ENCODE measurements at regions not wholly inside any gene's neighbourhood (a gene's known extent, or its start where the extent isn't known, plus 50 kb on each side); places are given as distances from the start of the nearest gene placed in this dataset.

DNA sequence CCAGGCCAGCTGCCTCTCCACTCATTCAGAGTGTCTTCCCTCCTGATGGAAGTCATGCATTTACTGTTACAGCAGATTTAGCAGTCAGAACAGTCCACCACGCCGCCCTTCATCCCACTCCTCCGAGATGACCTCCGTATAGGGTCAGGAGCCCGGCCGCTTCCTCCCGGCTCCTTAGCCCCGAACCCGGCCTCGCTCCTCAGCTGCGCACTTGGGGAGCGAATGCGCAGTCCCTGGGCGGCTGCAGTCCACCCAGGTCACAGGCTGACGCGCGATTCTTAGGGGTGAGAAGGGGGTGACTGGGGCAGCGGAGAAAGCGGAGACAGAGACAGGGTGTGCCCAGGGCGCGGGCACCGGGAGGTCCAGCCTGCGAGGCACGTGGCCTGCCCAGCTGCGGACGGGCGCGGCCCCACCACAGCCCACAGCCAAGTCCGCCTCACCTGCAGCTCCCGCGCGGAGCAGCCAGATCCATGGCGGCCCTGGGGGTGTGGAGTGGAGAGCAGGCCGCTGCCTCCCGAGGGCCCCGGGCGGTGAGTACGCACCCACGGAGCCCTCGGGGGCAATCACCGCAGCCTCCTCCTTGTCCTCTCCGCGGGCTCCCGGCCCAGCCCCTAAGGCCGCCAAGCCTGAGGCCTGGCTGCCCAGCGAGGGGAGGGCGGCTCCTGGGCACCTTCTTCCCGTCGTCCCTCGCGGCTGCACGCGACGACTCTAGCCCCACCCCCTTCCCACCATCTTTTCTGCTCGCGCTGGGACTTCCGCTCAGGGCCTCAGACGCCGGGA lies 286.6 kb downstream of the BRD1 start:
- no peak for DNase-seq

DNA sequence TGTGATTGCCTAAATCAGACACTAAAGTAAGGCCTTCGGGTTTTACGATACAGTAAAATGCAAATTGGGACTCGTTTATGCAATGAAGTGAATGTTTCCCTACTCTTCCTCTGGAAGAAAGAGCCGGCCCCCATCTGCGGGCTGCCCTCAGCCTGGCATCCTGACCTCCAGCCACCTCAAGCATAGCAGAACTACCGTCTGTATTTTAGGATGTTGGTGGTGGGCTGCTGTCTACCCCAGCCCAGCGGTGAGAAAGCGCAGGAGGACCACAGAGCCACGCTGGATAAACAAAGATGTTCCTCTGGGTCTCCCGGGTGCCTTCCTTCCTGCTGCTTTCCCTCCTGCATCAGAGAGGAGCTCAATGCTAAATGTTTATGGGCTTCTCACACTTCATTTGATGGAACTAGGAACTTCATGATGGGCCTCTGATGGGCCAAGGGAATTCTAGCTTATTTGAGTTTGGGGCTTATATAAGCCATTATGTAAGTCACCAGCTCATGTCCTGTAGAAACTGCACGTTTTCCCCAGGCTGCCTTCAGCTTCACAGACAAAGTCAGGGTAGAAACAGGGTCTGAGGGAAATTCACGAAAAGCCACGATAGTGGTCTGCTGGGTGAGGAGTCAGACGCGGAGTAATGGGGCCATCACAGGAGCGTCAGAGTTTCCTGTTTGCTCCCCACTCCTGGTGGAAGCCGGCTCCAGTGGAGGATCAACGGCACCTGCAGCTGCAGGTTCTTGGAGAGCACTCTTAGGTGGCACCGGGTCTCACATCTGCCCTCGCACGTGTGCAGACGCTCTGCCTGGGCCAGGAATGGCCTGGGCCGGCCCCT lies 287.4 kb downstream of the BRD1 start:
- DNase-seq, result no peak

DNA sequence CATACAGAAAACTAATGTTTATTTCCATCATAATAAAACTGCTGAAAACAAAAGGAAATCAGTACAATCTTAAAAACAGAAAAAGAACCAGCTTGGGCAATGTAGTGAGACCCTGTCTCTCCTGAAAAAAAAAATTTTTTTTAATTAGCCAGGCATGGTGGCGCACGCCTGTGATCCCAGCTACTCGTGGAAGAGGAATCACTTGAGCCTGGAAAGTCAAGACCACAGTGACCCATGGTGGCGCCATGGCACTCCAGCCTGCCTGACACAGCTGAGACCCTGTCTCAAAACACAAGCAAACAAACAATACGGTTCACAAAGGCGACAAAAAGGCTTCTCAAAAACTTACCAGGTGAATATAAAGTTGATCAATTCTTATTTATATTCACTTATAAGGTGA lies 289.7 kb downstream of the BRD1 start:
- DNase-seq, result no peak

DNA sequence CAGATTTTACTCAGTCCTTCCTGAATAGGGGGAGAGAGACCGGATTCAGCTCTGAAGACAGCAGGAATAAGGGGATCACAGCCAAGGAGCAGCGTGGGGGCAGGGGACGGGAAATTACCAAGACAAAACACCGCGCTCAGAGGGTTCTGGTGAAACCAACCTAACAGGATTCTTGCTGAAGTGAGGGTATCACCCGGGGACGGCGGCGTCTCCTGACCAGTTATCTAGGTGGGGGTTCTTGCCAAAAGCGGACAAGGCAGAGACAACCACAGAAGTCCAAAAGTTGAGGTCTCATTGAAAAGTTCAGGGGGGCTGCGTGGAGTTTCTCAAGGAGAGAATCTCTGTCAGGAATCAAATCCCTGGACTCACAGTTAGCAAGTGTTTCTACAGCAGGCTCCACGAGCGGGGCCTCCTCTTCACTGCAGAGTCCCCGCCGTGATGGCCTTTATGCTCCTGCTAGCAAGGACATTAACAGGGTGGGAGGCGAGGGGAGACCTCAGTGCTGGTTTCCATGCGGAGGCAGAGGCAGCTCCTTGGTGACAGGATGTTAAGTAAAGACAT lies 291.0 kb downstream of the BRD1 start:
- no peak for DNase-seq

DNA sequence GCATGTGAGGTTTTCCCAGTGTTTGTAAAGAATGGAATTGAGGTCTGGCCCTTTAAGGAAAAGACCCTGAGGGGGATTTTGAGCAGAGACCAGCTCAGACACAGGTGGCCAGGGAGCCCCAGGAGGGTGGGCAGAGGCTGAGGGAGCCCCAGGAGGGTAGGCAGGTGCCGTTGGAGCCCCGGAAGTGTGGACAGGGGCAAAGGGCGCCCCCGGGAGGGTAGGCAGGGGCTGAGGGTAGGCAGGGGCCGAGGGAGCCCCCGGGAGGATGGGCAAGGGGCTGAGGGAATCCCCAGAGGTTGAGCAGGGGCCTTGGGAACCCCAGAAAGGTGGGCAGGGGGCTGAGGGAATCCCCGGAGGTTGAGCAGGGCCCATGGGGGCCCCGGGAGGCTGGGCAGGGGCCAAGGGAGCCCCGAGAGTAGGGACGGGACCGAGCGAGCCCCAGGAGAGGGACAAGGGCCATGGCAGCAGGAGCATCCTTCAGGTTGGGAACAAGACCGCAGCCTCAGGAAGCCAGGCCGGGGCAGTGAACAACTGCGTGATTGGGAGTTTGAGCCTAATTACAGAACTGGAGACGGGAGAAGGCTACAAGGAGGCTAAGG lies 292.0 kb downstream of the BRD1 start:
- DNase-seq, result no peak

DNA sequence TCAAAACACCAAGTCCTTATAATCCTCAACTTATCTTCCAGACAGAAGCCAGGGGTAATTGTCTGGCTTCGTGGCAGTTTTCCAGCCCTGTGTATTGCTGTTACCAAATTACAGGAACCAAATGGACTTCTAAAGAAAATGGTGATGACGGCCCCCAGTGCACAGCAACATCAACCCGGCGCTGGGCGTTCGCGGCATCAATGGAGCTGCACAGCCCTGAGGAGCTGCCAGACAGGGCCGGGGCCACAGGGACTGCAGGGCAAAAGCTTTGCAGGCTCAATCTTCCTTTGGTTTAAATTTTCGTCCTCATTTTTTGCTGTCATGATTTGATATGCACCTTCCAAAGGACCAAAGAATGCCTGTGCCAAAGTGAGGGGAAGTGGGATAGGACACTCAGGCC lies 292.5 kb downstream of the BRD1 start:
- no peak for DNase-seq

DNA sequence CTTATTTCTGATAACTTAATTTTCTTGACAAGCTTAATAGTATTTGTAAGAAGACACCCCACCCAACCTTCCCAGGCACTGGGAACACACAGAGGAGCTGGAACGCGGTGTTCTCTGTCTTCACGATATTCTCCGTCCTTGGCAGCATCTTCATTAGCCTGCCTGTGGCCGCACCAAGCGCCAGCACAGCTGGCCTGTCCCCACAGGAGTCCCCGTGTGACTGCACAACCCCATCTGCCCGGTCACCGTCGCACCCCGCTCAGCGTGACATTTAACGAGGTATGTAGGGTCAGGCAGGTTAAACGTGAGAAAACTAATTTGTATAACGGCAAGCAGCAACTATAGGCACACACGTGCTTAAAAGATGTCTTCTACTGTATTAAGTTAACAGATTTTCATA lies 293.3 kb downstream of the BRD1 start:
- no peak for DNase-seq

DNA sequence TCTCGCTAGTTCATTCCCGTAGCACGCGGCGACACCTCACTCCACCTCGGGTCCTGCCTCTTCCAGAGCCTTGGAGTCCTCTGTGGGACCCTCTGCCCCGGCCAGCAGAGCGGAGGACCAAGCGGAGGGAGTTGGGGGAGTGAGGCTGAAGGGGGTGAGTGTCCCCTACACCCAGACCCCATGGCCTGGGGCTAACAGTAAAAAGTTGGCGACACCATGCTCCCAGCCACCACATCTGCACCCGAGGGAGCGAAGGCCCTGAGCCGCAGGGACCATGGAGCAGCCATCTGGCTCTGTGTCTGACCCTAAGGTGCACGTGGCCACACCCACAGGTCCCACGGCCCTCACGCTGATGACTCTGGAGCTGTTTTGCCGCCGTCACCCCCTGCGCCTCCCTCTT lies 293.8 kb downstream of the BRD1 start:
- DNase-seq, result no peak

DNA sequence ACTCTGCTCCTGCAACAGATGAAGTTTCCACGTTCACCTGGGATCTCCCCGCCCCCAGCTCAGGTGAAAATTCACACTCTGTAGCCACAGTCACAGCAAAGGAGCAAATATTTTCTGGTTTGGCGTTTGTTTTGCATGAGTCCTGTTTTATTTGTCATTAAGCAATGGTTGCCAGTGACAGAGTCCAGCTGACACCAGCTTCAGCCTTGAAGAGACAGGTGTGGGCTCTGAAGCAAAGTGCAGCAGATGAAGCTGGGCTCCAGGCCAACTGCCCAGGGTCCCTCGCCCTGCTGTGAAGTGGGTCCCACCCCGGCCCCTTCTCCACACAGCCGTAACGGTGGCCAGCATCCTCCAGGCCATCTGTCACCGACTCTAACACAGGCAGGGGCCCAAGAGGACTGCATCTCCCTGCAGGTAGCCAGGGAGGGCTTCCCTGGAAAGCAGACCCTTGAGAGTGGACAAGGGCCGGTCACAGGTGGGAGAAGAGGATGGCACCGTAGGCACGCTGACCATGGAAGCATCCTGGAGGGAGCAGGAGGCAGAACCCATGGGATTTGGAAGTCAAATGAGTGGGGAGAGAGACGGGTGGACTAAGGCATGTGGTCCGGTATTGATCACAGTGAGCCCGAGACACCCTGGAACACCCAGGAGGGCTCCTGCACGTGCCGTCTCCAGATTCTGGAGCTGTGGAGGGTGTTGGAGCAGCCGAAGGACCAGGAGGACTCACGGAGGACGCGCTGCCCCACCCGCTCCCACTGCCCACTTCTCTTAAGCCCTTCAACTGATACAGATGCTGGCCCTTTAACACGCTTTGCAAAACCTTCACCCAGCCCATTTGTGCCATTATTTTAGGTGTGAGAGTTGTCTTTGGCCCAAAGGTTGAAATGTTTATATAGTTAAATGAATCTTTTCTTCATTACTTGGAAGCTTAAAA lies 294.5 kb downstream of the BRD1 start:
- no peak for DNase-seq

DNA sequence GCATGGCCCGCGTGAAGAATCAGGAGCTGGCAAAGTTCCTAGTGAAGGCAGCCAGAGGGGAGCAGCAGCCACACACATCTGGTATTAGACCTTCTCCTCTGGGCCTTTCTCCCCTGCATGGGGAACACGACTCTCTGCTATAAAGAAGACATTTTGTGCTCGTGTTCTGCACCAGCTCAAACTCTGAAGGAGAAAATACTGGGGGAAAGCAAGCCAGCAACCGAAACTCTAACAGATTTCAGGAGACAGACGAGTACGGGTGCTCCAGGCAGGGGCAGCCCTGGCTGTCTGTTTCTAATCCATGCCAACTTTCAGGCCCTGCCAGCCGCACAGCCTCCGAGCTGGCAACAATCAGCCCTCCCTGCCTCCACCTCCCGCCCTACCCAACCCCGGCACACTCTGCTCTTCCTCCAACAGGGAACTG lies 296.3 kb downstream of the BRD1 start:
- no peak for DNase-seq

DNA sequence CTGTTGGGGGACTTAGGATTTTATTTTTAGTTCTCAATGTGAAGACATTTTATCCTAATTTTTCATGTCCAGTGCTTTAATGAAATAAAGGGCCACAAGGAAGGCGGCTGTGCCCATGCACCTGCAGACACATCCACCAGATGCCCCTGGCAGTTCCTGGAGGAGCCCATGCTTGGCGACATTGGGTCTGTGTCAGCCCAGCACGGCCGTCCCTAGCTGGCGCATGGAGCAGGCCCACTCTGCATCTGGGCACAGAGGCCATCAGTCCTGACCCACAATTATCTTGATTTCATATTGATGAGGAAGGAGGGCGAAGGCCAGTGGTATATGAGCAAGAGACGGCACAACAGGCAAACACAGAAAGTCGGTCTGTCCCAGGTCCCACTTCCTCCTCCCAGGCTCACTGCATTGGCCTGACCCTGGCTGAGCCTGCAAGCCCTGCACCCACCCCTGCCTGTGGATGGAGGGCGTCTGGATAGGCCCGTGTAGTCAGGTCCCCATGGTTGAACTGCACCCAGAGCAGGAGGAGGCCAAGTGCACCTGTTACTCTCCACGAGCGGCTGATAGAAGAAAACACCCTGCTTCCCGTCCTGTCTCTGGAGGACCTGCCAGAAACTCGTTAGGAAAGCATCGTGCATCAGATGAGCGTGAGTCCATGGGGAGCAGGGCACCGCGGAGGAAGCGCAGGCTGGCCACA lies 296.9 kb downstream of the BRD1 start:
- no peak for DNase-seq

DNA sequence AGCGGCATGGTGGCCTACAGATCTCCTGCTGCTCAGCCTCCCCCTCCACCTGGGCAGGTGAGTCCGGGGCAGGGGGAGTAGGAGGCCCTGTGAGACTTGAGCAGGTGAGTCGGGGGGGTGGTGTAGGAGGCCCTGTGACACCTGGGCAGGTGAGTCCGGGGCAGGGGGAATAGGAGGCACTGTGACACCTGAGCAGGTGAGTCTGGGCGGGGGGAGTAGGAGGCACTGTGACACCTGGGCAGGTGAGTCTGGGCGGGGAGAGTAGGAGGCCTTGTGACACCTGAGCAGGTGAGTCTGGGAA lies 299.3 kb downstream of the BRD1 start:
- no peak for DNase-seq

DNA sequence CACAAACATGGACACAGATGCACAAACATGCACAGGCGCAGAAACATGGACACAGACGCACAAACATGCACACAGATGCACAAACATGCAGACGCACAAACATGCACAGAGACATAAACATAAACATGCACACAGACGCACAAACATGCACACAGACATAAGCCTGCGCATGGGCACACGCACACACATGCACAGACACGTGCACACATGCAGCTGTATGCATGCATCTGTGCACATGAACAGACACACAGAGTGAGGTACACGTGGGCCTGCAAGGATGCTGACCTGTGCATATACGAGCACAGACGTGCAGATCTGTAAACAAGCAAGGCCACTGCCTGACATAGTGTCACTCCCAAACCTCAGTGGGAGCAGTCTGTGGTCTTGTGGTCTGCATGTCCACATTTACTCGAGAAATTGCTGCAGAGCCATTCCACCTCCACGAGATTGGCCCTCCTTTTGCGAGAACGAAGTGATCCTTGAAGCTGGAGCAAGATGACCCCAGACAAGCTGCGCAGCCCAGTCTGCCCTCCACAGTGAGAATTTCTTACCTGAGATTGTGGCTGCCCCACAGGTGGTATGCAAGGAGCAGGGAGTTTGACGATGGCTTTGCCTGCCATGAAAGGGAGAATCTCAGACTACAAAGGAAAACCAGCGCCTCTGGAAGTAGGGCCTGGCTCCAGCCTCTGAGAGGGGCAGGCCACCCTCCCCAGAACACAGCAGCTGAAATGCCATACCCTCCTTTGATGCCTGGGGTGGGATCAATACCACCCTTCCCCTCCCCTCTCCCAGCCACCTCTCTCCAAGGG lies 299.9 kb downstream of the BRD1 start:
- no peak for DNase-seq

DNA sequence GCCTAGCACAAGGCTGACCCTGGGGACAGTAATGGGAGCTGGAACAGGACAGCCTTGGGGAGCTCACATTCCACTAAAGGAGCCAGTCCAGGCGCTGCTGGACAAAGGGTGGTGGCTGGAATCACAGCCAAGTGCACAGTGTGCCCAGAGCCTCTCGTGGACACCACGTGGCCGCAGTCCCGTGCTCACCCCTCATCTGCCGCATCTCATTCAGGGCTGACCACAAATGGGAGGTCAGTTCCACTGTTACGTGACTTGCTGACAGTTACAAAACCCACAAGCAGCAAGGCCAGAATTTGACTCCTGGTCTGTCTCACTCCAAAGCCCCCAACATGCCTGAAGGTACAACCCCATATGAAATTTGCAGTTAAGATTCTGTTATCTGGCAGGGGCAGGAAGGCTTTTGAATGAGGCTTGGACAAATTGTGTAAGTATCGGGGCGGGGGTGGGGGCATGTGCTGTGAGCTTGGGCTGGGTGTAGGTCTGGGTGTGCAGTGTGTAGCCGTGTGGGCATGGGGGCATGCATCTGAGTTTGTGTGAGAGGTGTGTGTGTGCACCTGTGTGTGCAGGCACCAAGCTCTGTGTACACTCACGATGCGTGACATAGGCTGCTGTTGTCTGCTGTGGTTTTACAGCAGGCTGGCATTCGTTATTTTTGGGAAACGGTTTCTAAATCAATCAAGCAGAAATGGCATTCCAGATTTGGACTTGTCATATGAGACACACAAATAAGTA lies 301.7 kb downstream of the BRD1 start:
- no peak for DNase-seq

DNA sequence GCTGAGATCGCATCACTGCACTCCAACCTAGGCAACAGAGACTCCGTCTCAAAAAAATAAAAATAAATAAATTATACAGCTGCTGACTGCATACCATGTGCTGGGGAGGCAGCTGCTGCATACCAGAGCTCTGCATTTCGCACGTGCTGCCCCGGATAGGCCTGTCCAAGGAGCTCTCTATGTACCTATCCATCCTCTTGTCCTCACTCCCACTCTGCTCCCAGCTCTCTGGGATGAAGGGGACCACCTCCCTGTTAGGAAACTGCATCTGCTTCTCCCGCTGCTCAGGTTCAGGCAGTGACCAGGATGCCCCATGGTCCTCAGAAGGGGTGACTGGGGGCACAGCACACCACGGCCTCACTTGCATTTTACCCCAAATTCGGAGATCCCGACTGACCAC lies 302.3 kb downstream of the BRD1 start:
- no peak for DNase-seq

DNA sequence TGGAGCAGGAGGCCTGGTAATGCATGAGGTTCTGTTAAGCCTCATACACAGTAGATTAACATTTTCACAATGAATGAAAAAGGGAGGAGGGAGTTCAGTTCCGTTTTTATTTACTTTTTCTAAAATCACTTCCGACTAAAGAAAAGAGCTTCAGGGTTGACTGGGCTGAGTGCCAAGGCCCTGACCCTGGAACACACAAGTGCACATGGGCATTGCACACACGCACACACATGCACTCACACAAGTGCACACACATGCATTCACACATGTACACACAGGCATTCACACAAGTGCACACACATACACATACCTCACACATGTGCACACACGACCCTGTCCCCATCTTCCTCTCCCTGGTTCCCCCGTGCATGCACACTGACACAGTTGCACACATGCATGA lies 303.3 kb downstream of the BRD1 start:
- no peak for DNase-seq

DNA sequence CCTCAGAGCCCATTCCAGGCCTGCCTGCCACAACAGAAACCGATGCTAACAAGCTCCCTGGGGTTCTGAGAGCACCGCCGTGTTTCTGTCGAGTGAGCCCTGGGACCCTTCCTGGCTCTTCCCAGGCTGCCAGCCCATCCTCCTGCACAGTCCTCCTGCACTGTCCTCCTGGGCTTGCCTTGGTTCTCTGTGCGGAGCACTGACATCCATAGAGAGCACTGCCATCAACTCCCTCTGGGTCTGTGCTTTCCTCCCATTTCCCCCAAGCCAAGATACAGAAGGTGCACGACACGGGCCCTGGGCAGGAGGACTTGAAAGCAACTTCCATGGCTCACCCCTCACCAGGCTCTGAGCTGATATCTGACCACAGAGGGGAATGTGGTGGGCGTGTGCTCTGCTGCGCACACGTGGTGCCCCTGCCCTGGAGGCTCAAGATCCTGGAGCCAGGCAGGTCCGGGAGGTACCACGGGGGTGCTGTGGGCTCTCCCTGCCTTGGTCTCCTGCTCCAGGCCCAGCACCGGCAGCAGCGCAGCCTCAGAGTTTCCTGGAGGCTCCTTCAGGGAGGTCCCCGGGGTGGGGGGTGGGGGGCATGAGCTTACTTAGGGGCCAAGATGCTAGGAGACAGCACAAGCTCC lies 304.2 kb downstream of the BRD1 start:
- DNase-seq, result no peak

DNA sequence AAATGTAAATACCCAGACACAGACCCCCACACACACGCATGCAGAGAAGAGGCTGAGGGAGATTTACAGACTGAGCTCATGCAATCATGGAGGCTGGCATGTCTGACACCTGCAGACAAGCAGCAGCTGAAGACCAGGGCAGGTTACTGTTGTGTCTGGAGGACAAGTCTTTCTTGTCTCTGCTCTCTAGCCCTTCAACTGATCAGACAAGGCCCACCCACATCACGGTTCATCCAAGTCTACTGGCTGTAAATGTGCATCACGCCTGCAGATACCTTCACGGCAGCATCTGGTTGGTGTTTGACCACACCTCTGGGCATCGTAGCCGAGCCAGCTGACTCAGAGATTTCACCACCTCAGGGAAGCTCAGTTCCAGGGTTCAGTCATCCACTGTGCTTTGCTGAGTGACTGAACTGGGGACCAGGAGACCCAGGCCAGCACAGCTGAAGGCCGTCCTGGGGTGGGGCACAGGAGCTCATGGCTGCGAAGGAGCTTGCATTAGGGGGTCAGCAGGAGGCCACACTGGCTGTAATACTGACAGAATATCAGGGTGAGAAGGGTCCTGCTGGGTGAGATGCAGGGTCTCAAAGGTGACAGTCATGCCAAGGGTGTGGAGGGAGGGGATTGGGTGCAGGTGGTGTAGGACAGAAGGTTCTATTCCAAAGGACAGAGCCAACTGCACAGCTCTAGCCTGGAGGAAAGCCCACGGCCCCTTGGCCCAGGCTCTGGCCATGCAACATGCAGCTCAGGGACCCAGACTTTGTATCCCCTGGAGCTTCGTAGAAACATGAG lies 304.9 kb downstream of the BRD1 start:
- no peak for DNase-seq

DNA sequence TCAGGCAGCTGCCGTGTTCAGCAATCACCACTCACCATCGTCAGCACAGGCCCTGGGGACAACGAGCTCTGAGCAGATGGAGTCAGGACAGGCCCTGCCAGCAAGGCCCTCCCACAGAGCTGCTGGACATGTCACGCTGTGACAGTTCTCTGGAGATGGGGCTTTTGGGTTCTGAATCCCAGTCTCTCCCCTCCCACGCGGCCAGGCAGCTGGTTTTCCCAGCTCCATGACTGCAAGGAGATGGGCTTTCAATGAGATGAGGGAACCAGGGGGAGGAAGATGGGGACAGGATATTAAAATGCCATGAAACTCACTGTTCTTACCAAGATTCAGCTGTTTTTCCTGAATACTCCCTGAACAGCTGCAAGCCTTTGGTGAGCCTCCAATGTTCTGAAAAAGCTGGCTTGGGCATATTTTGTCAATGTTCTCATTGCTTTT lies 305.9 kb downstream of the BRD1 start:
- no peak for DNase-seq

Measured in dermis blood vessel endothelial cell (primary cell).